KMS-11 (cell line): ENCODE measurements at regions not wholly inside any gene's neighbourhood (a gene's known extent, or its start where the extent isn't known, plus 50 kb on each side); places are given as distances from the start of the nearest gene placed in this dataset.

Experiments used
- H2AFZ ChIP-seq: fragments of 200-600 bp; sonication (generic); 2 replicates; pipeline ENCODE4 v1.6.1; 2016; ENCODE audit warnings: antibody characterized with exemption, mixed run types, low read depth
- H3K27ac ChIP-seq: fragments of 200-600 bp; sonication (generic); 2 replicates; pipeline ENCODE4 v1.6.1; 2016; ENCODE audit warnings: mild to moderate bottlenecking, mixed run types
- H3K27me3 ChIP-seq: fragments of 200-600 bp; sonication (generic); 2 replicates; pipeline ENCODE4 v1.6.1; 2017; ENCODE audit warnings: mild to moderate bottlenecking, low read depth, mixed run types, moderate library complexity; ENCODE audit not compliant: insufficient read depth
- H3K36me3 ChIP-seq: fragments of 200-600 bp; sonication (generic); 2 replicates; pipeline ENCODE4 v1.6.1; 2017; ENCODE audit warnings: mild to moderate bottlenecking, mixed run types; ENCODE audit not compliant: insufficient read depth
- H3K4me1 ChIP-seq: fragments of 200-600 bp; sonication (generic); 2 replicates; pipeline ENCODE4 v1.6.1; 2016; ENCODE audit warnings: mild to moderate bottlenecking, low read depth, mixed run types; ENCODE audit not compliant: poor library complexity, severe bottlenecking
- H3K4me2 ChIP-seq: fragments of 200-600 bp; sonication (generic); 2 replicates; pipeline ENCODE4 v1.7.0; 2016; ENCODE audit warnings: mild to moderate bottlenecking, mixed run types
- H3K4me3 ChIP-seq: fragments of 200-600 bp; sonication (generic); IDR thresholded peaks from 2 replicates; pipeline ENCODE4 v1.6.1; 2017; ENCODE audit warnings: low read depth, low read length, mixed read lengths; ENCODE audit not compliant: insufficient read depth
- H3K79me2 ChIP-seq: fragments of 200-600 bp; sonication (generic); 2 replicates; pipeline ENCODE4 v1.6.1; 2016; ENCODE audit warnings: low read depth, mixed run types; ENCODE audit not compliant: insufficient read depth
- H3K9ac ChIP-seq: fragments of 200-600 bp; sonication (generic); 2 replicates; pipeline ENCODE4 v1.6.1; 2016; ENCODE audit warnings: mild to moderate bottlenecking, mixed run types
- H4K20me1 ChIP-seq: fragments of 200-600 bp; sonication (generic); 2 replicates; pipeline ENCODE4 v1.6.1; 2016; ENCODE audit warnings: mild to moderate bottlenecking, mixed run types; ENCODE audit not compliant: insufficient read depth
- TF ChIP-seq, protein P1 (sequence below): fragments of 200-600 bp; sonication (generic); conservative IDR thresholded peaks from 2 replicates; pipeline ENCODE4 v1.6.1; 2017; ENCODE audit warnings: low read depth, mild to moderate bottlenecking, antibody characterized with exemption, low read length, moderate library complexity, mixed read lengths

DNA sequence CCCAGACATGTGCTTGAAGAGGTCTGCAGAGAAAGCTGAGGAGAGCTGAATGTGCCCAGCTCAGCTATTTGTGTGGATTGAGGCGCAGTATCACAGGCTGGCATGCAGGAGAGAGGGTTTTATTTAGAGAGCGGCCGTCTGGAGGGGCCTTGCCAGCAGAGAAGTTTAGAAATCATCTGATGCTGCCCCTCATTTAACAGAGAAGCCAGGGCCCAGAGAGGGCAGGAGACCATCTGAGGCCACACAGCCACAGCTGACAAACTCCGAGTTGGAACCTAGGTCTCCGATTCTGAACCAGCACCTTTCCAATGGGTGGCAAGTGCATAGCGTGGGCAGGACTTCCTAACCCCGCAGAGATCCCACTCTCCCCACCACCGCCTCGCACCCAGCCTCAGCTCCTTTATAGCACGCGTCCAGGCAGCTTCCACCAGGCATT is 101.0 kb downstream of the LSM3 start:
- H2AFZ ChIP-seq: no peak overlapping the region

DNA sequence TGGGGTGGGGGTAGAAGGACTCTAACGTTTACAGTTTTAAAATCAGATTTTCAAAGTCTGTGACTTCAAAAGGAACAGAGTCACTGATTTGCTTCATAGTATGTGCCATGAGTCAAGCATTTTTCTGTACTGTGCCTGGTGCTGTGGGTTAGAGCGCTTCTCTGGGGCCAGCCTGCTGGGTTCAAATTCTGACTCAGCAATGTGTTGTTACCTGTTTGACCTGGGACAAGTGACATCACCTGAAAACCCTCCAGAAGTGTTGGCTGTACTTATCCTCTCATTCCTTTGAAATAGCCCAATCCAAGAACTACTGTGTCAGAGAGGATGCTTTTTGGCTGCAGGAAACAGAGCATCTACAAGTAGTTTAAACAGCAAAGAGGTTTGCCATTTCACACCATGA is 101.7 kb downstream of the LSM3 start:
- H3K4me3 ChIP-seq: no peak overlapping the region
- H4K20me1 ChIP-seq: no peaks in the 10 kb centered on the region
- no peak overlapping the region for H3K27ac ChIP-seq
- no peak overlapping the region for H2AFZ ChIP-seq
- H3K27me3 ChIP-seq: no peaks in the 10 kb centered on the region
- no peak overlapping the region for H3K4me2 ChIP-seq
- no peaks in the 10 kb centered on the region for H3K36me3 ChIP-seq
- H3K79me2 ChIP-seq: no peaks in the 10 kb centered on the region
- H3K4me1 ChIP-seq: no peaks in the 10 kb centered on the region
- H3K9ac ChIP-seq: no peak overlapping the region
- TF ChIP-seq, protein P1, sequence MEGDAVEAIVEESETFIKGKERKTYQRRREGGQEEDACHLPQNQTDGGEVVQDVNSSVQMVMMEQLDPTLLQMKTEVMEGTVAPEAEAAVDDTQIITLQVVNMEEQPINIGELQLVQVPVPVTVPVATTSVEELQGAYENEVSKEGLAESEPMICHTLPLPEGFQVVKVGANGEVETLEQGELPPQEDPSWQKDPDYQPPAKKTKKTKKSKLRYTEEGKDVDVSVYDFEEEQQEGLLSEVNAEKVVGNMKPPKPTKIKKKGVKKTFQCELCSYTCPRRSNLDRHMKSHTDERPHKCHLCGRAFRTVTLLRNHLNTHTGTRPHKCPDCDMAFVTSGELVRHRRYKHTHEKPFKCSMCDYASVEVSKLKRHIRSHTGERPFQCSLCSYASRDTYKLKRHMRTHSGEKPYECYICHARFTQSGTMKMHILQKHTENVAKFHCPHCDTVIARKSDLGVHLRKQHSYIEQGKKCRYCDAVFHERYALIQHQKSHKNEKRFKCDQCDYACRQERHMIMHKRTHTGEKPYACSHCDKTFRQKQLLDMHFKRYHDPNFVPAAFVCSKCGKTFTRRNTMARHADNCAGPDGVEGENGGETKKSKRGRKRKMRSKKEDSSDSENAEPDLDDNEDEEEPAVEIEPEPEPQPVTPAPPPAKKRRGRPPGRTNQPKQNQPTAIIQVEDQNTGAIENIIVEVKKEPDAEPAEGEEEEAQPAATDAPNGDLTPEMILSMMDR: no peak

More for the DNA sequence above, 101.0 kb downstream of the LSM3 start:
- H3K4me2 ChIP-seq: no peak overlapping the region
- no peak overlapping the region for H3K4me3 ChIP-seq
- H3K27ac ChIP-seq: no peak overlapping the region
- H4K20me1 ChIP-seq: no peaks in the 10 kb centered on the region
- H3K79me2 ChIP-seq: no peaks in the 10 kb centered on the region
- no peaks in the 10 kb centered on the region for H3K4me1 ChIP-seq
- TF ChIP-seq, protein P1: no peak
- H3K36me3 ChIP-seq: no peaks in the 10 kb centered on the region
- no peak overlapping the region for H3K9ac ChIP-seq
- no peaks in the 10 kb centered on the region for H3K27me3 ChIP-seq

DNA sequence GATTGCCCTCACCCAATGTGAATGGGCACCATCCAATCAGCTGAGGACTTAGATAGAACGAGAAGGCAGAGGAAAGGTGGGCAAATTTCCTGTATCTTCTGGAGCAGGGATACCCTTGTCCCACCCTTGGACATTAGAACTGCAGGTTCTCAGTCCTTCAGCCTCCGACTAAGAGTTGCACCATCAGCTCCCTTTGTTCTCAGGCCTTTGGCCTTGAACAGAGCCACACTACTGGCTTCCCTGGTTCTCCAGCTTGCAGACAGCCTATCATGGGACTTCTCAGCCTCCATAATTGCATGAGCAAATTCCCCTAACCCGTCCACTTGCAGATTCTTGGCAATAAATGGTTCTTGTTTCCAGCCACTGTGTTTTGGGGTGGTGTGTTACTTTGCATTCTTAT is 102.4 kb downstream of the LSM3 start:
- H3K4me1 ChIP-seq: no peaks in the 10 kb centered on the region
- H3K4me3 ChIP-seq: no peak overlapping the region
- no peaks in the 10 kb centered on the region for H3K36me3 ChIP-seq
- H3K79me2 ChIP-seq: no peaks in the 10 kb centered on the region
- no peak overlapping the region for H3K4me2 ChIP-seq
- H3K27ac ChIP-seq: no peak overlapping the region
- TF ChIP-seq, protein P1: no peak
- no peak overlapping the region for H3K9ac ChIP-seq
- no peaks in the 10 kb centered on the region for H3K27me3 ChIP-seq
- H4K20me1 ChIP-seq: no peaks in the 10 kb centered on the region
- H2AFZ ChIP-seq: no peak overlapping the region

DNA sequence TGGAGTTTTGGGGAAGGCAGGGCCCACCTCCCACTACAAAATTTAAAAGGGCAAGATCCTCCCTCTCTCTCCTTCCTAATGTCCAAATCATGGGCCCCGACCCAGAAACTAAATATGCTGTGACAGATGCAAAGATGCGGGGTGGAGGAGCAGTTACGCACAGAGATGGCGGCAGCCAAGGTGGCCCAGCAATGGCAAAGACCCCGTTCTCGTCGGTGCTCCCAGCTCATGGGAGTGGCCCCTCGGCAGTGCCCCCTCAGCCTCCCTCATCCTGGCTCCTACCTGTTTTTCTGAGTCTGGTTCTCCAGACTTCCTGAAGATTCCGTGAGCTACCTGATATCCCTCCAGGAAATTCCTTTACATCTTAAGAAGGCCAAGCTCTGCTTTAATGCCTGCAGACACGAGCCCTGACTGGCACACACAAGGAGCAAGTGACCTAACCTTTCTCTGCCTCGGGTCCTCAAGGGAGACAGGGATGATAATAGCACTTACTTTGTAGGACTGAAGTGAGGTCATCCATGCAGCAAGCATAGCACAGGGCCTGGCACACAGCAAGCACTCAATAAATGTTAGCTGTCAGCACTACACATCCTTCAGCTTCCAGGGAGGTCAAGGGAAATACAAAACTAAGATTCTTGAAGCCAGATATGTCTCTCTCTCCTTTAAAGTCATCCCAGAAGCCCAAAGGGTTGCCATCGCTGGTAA is 103.5 kb downstream of the LSM3 start:
- TF ChIP-seq, protein P1: no peak
- Histone ChIP-seq H3K4me3 (no peak overlapping the region), H3K36me3 (no peaks in the 10 kb centered on the region), H3K9ac (no peak overlapping the region), H3K79me2 (no peaks in the 10 kb centered on the region), H3K27ac (no peak overlapping the region), H3K4me2 (no peak overlapping the region), H3K27me3 (no peaks in the 10 kb centered on the region), H4K20me1 (no peaks in the 10 kb centered on the region), H3K4me1 (no peaks in the 10 kb centered on the region), H2AFZ (no peak overlapping the region)
